LNCAP (cell line): ENCODE measurements at regions not wholly inside any gene's neighbourhood (a gene's known extent, or its start where the extent isn't known, plus 50 kb on each side); places are given as distances from the start of the nearest gene placed in this dataset.

Experiments
- TF ChIP-seq, protein P1 (sequence below): fragments of 450-650 bp; IDR thresholded peaks from 2 replicates; pipeline ENCODE4 v1.5.1; 2017; ENCODE audit warnings: mild to moderate bottlenecking

DNA sequence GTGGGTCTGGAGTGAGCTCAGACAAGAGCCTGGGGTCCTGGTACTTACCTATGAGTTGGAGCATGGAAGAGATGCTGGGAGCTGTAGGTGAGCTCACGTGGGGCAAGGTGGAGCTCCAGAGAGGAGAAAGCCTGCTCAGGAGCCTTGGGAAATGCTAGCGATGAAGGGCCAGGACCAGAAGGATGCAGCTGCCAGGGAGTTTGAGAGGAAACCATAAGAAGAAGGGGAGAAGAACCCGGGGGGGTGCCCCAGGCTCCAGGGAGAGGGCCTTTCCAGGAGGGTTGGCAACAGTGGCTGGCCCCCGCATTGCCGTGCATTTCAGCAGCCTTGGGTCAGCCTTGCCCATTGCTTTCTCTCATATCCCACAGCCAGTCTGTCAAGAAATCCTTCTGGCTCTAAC, 268.7 kb downstream of the GLI2 start:
- TF ChIP-seq, protein P1, sequence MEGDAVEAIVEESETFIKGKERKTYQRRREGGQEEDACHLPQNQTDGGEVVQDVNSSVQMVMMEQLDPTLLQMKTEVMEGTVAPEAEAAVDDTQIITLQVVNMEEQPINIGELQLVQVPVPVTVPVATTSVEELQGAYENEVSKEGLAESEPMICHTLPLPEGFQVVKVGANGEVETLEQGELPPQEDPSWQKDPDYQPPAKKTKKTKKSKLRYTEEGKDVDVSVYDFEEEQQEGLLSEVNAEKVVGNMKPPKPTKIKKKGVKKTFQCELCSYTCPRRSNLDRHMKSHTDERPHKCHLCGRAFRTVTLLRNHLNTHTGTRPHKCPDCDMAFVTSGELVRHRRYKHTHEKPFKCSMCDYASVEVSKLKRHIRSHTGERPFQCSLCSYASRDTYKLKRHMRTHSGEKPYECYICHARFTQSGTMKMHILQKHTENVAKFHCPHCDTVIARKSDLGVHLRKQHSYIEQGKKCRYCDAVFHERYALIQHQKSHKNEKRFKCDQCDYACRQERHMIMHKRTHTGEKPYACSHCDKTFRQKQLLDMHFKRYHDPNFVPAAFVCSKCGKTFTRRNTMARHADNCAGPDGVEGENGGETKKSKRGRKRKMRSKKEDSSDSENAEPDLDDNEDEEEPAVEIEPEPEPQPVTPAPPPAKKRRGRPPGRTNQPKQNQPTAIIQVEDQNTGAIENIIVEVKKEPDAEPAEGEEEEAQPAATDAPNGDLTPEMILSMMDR: no peak

DNA sequence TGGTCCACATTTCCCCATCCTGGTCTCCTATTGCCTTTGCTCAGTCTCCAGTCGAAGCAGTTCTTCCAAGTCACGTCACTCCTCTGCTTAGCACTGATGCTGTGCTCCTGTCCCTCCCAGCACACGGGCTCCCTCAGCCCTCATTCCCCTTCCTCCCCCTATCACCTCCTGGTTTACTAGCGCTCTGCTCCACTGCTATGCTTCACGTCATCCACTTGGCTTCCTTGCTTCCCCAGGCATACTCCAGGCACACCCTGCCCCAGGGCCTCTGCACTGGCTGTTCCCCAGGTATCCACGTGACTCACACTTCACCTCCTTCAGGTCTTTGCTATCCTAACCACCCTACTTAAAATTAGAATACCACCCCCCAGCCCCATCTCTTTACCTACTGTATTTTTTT, 269.3 kb downstream of the GLI2 start:
- TF ChIP-seq, protein P1: no peak

DNA sequence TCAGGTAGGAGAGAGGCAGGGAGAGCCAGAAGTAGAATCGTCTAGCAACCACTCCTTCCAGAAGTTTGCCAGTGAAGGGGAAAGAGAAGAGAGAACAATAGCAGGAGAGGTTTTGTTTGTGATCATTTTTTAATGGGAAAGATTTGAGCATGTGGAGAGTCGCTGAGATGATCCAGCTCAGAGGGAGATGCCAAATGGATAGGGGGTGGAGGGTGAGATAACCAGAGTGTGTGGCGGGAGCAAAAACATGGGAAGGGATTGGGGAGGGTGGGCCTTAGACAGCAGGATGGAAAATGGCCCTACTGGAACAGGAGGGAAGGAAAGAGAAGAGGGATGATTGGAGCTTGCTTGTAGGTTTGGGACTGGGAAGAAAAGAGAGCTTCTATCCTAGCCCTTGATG, 269.8 kb downstream of the GLI2 start:
- TF ChIP-seq, protein P1: no peak

DNA sequence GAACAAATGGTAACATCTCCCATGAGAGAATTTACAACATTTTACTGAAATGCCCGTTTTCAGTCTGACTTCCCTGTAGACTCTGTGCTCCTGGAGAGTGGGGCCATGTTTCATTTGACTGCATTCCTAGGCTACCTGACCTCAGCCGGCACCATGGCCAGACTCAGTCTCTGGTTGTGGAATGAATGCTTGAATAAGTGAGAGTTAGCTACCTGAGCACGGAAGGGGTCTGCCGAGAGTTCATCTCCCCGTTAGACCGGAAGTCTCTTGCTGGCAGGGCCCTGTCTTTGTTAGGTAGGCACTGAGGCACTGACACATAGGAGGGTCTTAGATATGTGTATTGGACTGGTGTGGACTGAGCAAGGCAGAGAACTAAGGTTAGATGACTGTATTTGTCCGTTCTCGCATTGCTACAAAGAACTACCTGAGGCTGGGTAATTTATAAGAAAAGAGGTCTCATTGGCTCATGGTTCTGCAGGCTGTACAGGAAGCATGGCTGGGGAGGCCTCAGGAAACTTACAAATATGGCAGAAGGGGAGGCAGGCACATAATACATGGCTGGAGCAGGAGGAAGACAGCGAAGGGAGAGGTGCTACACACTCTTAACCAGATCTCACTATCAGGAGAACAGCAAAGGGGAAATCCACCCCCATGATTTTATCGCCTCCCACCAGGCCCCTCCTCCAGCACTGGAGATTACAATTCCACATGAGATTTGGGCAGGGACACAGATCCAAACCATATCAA, 271.2 kb downstream of the GLI2 start:
- TF ChIP-seq, protein P1: no peak

DNA sequence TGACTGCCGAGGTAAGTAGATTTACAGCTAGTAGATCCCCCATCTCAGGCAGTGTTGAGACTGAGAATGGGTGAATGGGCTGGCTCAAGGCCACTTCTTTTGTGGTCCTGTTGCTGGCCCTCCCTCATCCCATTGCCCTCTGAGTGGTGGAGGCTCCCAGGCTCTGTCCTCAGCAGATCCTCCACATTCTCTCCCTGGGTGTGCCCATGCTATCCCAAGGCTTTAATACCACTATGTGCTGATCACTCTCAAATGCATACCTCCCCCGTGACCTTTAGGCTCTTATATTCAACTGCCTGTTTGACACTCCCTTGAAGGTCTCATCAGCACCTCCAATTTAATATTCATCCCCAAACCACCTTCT, 271.8 kb downstream of the GLI2 start:
- TF ChIP-seq, protein P1: no peak

DNA sequence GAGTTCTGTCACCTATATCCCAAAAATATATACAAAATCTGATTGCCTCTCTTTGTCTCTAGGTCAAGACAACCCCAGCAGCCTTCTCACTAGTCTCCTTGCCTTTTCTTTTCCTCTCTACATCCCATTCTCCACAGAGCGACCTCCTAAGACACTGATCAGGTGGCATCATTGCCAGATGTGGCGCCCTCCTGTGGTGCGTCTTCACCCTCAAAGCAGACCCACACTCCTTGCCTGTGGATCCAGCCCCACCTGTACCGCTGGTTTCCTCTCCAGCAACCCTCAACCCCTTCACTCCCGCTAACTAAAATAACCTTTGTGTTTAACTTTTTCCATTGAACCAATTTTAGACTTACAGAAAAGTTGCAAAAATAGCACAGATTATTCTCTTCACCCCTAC, 273.3 kb downstream of the GLI2 start:
- TF ChIP-seq, protein P1: no peak; the same call in 1 of the 2 replicates

DNA sequence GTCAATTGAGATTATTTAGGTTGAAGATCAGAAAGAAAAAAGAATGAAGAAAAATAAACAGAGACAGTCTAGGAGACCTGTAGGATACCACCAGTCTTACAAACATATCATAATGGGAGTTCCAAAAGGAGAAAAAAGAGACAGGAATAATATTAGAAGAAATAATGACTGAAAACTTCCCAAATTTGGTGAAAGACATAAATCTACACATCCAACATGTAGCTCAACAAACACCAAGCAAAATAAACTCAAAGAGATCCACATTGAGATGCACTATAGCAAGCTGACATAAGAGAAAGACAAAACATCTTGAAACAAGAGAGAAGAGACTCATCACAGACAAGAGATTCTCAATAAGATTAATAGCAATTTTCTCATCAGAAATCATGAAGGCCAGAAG, 274.0 kb downstream of the TFCP2L1 start:
- TF ChIP-seq, protein P1: no peak

DNA sequence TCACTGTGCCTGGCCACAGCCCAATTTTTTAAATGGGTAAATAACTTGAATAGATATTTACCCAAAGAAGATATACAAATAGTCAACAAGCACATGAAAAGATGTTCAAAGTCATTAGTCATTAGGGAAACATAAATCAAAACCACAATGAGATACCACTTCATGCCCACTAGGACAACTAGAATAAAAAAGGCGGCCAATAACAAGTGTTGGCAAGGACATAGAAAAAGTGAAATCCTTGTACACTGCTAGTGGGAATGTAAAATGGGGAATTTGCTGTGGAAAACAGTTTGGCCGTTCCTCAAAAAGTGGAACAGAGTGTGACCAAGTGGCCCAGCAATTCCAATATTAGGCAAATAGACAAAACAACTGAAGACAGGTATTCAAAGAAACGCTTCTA, 270.1 kb downstream of the TFCP2L1 start:
- TF ChIP-seq, protein P1: no peak
